Liver (tissue), 8 donors: ENCODE measurements at regions not wholly inside any gene's neighbourhood (a gene's known extent, or its start where the extent isn't known, plus 50 kb on each side); places are given as distances from the start of the nearest gene placed in this dataset.

Experiments
- DNase-seq: peaks from one replicate; pipeline ENCODE4 v3.0.0-alpha.2; 2017; ENCODE audit warnings: low spot score
- H3K27ac ChIP-seq, 2 donors: one replicate each; pipeline ENCODE4 v1.7.0; 2013; ENCODE audit warnings: inconsistent platforms in 2 of 2, low read length in 2 of 2, control low read depth in 1 of 2, low read depth in 1 of 2, mild to moderate bottlenecking in 1 of 2
- H3K27me3 ChIP-seq, 4 donors: one replicate each; pipeline versions ENCODE4 v1.6.1 to v1.7.0; 2013; ENCODE audit warnings: low read length in 3 of 4, inconsistent platforms in 1 of 4, mild to moderate bottlenecking in 1 of 4, moderate library complexity in 1 of 4; ENCODE audit not compliant: control insufficient read depth in 4 of 4, insufficient read depth in 4 of 4
- H3K36me3 ChIP-seq, 4 donors: one replicate each; pipeline versions ENCODE4 v1.6.1 to v1.7.0; 2013; ENCODE audit warnings: low read length in 3 of 4, mild to moderate bottlenecking in 3 of 4, low read depth in 1 of 4, moderate library complexity in 1 of 4; ENCODE audit not compliant: control insufficient read depth in 4 of 4, insufficient read depth in 3 of 4
- H3K4me1 ChIP-seq, 4 donors: one replicate each; pipeline versions ENCODE4 v1.6.1 to v1.7.0; 2013; ENCODE audit warnings: low read length in 3 of 4, mild to moderate bottlenecking in 3 of 4, moderate library complexity in 1 of 4; ENCODE audit not compliant: control insufficient read depth in 4 of 4, insufficient read depth in 4 of 4
- H3K4me3 ChIP-seq, 3 donors: one replicate each; pipeline versions ENCODE4 v1.6.1 to v1.7.0; 2013; ENCODE audit warnings: low read length in 3 of 3, control low read depth in 1 of 3, low read depth in 1 of 3, mild to moderate bottlenecking in 1 of 3
- H3K9ac ChIP-seq, 2 donors: one replicate each; pipeline ENCODE4 v1.7.0; 2013; ENCODE audit warnings: low read length in 2 of 2, mild to moderate bottlenecking in 2 of 2, moderate library complexity in 2 of 2, control low read depth in 1 of 2, low read depth in 1 of 2
- H3K9me3 ChIP-seq, 4 donors: one replicate each; pipeline versions ENCODE4 v1.6.1 to v1.7.0; 2013; ENCODE audit warnings: low read length in 3 of 4; ENCODE audit not compliant: control insufficient read depth in 4 of 4
- EGR1 ChIP-seq, 2 donors: IDR thresholded peaks; 2 replicates each; pipeline ENCODE4 v1.6.1; 2016 to 2018; ENCODE audit warnings: antibody characterized with exemption in 2 of 2, low read depth in 2 of 2
- FOXA1 ChIP-seq: IDR thresholded peaks from 2 replicates; pipeline ENCODE4 v1.6.1; 2016; ENCODE audit warnings: antibody characterized with exemption
- FOXA2 ChIP-seq: IDR thresholded peaks from 2 replicates; pipeline ENCODE4 v1.6.1; 2016; ENCODE audit warnings: antibody characterized with exemption
- GABPA ChIP-seq, 2 donors: IDR thresholded peaks in 1 of 2; conservative IDR thresholded peaks in 1 of 2; 2 replicates each; pipeline ENCODE4 v1.6.1; 2016; ENCODE audit warnings: antibody characterized with exemption in 2 of 2, mild to moderate bottlenecking in 1 of 2, moderate library complexity in 1 of 2
- HNF4G ChIP-seq: IDR thresholded peaks from 2 replicates; pipeline ENCODE4 v1.6.1; 2016; ENCODE audit warnings: antibody characterized with exemption
- JUND ChIP-seq, 2 donors: IDR thresholded peaks; 2 replicates each; pipeline ENCODE4 v1.6.1; 2016; ENCODE audit warnings: antibody characterized with exemption in 2 of 2
- NR2F2 ChIP-seq: IDR thresholded peaks from 2 replicates; pipeline ENCODE4 v1.6.1; 2016; ENCODE audit warnings: antibody characterized with exemption
- RAD21 ChIP-seq, 2 donors: IDR thresholded peaks; 2 replicates each; pipeline ENCODE4 v1.6.1; 2016; ENCODE audit warnings: antibody characterized with exemption in 2 of 2, mild to moderate bottlenecking in 2 of 2
- RXRA ChIP-seq, 2 donors: IDR thresholded peaks; 2 replicates each; pipeline ENCODE4 v1.6.1; 2017 to 2018; ENCODE audit warnings: antibody characterized with exemption in 2 of 2, mild to moderate bottlenecking in 1 of 2
- SP1 ChIP-seq: IDR thresholded peaks from 2 replicates; pipeline ENCODE4 v1.6.1; 2018; ENCODE audit warnings: antibody characterized with exemption, mild to moderate bottlenecking
- TAF1 ChIP-seq: conservative IDR thresholded peaks from 2 replicates; pipeline ENCODE4 v1.6.1; 2016; ENCODE audit warnings: antibody characterized with exemption, mild to moderate bottlenecking
- YY1 ChIP-seq: IDR thresholded peaks from 2 replicates; pipeline ENCODE4 v1.6.1; 2016; ENCODE audit warnings: antibody characterized with exemption, mild to moderate bottlenecking
- WGBS: extraction: QIAGEN DNeasy Blood & Tissue Kit; methylation state at CpG from one replicate; pipeline ENCODE4 v1.1.7; 2013; 5-methylcytosine and 5-hydroxymethylcytosine counted together
- TF ChIP-seq, protein P1 (sequence below): IDR thresholded peaks from 2 replicates; pipeline ENCODE4 v1.6.1; 2016; ENCODE audit warnings: antibody characterized with exemption
- TF ChIP-seq, protein P2 (sequence below): fragments of 150-350 bp; IDR thresholded peaks from 2 replicates; pipeline ENCODE4 v1.5.1; 2017; ENCODE audit warnings: improper control_type of control experiment, low read depth, low read length; ENCODE audit not compliant: missing input control
- TF ChIP-seq, protein P3 (sequence below): IDR thresholded peaks from 2 replicates; pipeline ENCODE4 v1.6.1; 2016; ENCODE audit warnings: antibody characterized with exemption, mild to moderate bottlenecking
- TF ChIP-seq, protein P4 (sequence below): IDR thresholded peaks from 2 replicates; pipeline ENCODE4 v1.6.1; 2016; ENCODE audit warnings: antibody characterized with exemption
- TF ChIP-seq, protein P5 (sequence below): IDR thresholded peaks from 2 replicates; pipeline ENCODE4 v1.6.1; 2016; ENCODE audit warnings: antibody characterized with exemption
- donor health status: healthy.
- donor health status: healthy.
- donor health status: healthy.
- donor health status: healthy.
- donor health status: healthy.

DNA sequence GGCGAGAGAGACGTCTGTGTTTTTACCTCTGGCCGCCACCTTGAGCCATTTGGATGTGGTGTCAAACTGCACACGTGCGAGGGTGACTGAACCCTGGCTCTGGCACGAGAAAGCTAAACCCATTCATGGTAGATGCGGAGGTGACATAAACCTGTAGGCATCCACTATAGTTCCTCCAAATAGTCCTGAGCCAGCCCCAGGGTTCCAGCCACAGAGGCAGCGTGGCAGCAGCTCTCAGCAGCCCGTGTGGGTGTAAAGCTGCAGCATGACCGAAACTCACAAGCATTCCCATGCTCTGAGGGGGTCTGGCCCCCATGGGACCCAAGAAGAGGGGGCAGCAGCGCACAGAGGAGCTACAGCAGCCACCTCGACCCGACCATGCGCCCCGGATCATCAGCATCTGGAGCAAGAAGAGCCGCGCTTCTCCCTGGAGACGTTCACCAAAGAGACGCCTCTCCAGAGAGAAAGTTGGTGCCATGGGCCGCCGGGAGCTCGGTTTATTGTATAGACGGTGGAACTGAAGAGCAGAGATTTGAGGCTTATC, 303.8 kb upstream of the IRX4 start:
- TF ChIP-seq TAF1 (no peak), GABPA (IDR thresholded peaks at IDR 0.05 in 1 of 2, conservative IDR thresholded peaks at IDR 0.05 in 1 of 2) (no peak), HNF4G (no peak), RAD21 (IDR thresholded peaks at IDR 0.05) (no peak), FOXA1 (no peak), EGR1 (IDR thresholded peaks at IDR 0.05; ENCODE audit: low read depth in 2 of 2) (no peak), RXRA (IDR thresholded peaks at IDR 0.05) (no peak), NR2F2 (no peak), YY1 (no peak), SP1 (no peak), FOXA2 (no peak), JUND (IDR thresholded peaks at IDR 0.05) (no peak)
- TF ChIP-seq, protein P1, sequence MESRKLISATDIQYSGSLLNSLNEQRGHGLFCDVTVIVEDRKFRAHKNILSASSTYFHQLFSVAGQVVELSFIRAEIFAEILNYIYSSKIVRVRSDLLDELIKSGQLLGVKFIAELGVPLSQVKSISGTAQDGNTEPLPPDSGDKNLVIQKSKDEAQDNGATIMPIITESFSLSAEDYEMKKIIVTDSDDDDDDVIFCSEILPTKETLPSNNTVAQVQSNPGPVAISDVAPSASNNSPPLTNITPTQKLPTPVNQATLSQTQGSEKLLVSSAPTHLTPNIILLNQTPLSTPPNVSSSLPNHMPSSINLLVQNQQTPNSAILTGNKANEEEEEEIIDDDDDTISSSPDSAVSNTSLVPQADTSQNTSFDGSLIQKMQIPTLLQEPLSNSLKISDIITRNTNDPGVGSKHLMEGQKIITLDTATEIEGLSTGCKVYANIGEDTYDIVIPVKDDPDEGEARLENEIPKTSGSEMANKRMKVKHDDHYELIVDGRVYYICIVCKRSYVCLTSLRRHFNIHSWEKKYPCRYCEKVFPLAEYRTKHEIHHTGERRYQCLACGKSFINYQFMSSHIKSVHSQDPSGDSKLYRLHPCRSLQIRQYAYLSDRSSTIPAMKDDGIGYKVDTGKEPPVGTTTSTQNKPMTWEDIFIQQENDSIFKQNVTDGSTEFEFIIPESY = no peak
- TF ChIP-seq, protein P2, sequence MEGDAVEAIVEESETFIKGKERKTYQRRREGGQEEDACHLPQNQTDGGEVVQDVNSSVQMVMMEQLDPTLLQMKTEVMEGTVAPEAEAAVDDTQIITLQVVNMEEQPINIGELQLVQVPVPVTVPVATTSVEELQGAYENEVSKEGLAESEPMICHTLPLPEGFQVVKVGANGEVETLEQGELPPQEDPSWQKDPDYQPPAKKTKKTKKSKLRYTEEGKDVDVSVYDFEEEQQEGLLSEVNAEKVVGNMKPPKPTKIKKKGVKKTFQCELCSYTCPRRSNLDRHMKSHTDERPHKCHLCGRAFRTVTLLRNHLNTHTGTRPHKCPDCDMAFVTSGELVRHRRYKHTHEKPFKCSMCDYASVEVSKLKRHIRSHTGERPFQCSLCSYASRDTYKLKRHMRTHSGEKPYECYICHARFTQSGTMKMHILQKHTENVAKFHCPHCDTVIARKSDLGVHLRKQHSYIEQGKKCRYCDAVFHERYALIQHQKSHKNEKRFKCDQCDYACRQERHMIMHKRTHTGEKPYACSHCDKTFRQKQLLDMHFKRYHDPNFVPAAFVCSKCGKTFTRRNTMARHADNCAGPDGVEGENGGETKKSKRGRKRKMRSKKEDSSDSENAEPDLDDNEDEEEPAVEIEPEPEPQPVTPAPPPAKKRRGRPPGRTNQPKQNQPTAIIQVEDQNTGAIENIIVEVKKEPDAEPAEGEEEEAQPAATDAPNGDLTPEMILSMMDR = no peak
- TF ChIP-seq, protein P3, sequence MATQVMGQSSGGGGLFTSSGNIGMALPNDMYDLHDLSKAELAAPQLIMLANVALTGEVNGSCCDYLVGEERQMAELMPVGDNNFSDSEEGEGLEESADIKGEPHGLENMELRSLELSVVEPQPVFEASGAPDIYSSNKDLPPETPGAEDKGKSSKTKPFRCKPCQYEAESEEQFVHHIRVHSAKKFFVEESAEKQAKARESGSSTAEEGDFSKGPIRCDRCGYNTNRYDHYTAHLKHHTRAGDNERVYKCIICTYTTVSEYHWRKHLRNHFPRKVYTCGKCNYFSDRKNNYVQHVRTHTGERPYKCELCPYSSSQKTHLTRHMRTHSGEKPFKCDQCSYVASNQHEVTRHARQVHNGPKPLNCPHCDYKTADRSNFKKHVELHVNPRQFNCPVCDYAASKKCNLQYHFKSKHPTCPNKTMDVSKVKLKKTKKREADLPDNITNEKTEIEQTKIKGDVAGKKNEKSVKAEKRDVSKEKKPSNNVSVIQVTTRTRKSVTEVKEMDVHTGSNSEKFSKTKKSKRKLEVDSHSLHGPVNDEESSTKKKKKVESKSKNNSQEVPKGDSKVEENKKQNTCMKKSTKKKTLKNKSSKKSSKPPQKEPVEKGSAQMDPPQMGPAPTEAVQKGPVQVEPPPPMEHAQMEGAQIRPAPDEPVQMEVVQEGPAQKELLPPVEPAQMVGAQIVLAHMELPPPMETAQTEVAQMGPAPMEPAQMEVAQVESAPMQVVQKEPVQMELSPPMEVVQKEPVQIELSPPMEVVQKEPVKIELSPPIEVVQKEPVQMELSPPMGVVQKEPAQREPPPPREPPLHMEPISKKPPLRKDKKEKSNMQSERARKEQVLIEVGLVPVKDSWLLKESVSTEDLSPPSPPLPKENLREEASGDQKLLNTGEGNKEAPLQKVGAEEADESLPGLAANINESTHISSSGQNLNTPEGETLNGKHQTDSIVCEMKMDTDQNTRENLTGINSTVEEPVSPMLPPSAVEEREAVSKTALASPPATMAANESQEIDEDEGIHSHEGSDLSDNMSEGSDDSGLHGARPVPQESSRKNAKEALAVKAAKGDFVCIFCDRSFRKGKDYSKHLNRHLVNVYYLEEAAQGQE = no peak
- TF ChIP-seq, protein P4, sequence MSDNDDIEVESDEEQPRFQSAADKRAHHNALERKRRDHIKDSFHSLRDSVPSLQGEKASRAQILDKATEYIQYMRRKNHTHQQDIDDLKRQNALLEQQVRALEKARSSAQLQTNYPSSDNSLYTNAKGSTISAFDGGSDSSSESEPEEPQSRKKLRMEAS = no peak
- TF ChIP-seq, protein P5, sequence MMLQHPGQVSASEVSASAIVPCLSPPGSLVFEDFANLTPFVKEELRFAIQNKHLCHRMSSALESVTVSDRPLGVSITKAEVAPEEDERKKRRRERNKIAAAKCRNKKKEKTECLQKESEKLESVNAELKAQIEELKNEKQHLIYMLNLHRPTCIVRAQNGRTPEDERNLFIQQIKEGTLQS = no peak
- Histone ChIP-seq H3K4me3 (no peak overlapping the region), H3K36me3 (no peaks in the 10 kb centered on the region), H3K9ac (no peak overlapping the region), H3K27ac (no peak overlapping the region), H3K9me3 (no peaks in the 10 kb centered on the region), H3K4me1 (no peaks in the 10 kb centered on the region), H3K27me3 (peaks cover 0 to 2% (median 0%) of the 10 kb centered on the region in 4 donors)
- DNase-seq = no peak
- WGBS = 84% methylated on average over 23 of the region's 23 CpGs
